HG02938 (cell line): ENCODE measurements at regions not wholly inside any gene's neighbourhood (a gene's known extent, or its start where the extent isn't known, plus 50 kb on each side); places are given as distances from the start of the nearest gene placed in this dataset.

Experiments used
- ATAC-seq: cut with Tn5 transposase; IDR thresholded peaks from one replicate; pipeline ENCODE4 v1.9.1; 2021; ENCODE audit warnings: mild to moderate bottlenecking, moderate library complexity; ENCODE audit not compliant: unreplicated experiment

GRCh38 chr2:176665086-176665485 lies 395.8 kb downstream of the MTX2 start:
- no peak for ATAC-seq

DNA sequence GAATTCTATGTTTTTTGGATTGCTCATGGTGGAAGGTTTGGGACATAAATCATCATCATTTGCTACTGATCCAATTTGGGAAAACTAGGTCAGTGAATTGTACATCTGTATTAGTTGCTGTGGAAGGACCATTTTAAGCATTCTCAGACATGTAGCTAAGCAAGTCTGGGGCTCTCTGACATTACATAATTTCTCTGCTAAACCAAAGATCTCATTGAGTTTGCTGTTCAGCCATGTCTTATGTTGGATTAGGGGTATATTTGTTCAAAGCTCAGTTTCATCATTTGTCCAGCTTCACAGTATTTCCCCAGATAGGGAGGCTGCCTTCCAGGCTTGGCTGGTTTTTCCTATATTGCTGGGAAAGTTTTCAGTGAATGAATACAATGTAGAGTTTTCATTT lies 399.7 kb downstream of the MTX2 start:
- ATAC-seq: no peak

GRCh38 chr2:176669398-176670174 lies 400.3 kb downstream of the MTX2 start:
- peak; percentile 66 for ATAC-seq

DNA sequence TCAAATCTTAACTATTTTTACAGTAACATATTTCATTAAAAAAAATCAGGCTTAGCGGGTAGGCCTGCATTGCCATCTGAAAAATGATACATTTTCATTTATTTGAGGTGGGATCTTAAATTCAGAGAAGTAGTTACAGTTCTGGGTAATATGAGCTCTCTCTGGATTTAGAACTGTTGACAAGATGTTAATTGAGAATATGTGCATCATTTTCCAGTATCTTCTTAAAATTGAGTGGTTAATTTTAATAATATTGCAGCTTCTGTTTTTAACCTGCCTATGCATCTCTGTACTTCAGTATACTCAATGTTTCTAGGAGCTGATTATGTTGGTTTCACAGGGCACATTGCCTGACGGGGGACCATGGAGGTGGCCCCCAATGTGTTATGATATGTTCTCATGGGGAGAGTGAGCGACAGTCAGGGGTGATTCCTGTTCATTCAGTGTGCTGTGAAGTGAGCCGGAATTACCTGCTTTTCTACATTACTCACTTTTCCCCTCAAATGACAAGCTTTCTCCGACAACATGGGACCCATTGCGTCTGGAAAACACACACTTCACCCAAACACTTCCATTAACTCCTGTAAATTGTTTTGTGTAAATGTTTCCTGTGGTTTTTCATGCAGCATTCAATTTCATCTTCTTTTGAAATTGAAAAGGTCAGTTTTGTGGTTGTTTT lies 406.2 kb downstream of the MTX2 start:
- ATAC-seq: no peak

DNA sequence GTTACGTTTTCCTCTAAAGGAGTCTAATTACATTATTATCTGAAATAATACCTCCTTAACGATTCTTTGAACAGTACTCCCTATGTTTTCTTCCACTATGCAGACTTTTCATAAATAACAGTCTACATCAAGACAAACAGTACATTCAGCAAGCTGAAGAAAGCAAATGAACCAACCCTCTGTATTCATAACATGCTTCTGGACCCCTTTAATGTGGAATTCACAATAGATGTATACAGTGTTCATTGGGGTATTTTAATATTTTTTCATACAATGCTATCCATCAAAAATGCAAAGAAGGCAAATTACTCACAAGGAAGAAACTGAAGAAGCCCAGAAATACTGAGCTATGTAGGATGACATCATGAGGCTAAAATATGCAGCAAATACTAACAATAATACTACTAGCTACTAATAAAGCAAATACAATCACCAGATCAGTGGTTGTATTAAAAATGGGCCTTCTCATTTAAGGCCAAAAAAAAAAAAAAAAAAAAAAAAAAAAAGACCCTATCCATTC lies 408.6 kb downstream of the MTX2 start:
- ATAC-seq: no peak

DNA sequence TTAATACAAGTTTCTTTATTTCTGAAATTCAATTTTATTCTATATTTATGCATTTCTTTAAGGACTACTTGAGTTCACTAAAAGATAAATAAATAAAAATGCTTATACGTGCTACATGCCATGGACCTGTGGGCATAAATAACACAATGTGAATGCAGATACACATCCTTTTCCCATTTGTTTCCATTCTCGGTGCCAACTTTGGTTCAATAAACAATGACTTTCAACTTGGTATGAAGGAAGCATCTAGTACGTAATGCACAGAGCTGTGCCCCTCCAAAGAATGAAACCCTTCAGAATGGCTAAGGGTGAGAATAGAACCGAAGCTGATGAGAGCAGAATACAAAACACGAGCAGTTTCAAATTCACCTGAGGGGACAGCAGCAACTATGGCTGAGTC lies 409.3 kb downstream of the MTX2 start:
- ATAC-seq: no peak

- no peak for ATAC-seq
Measured at GRCh38 chr2:176679061-176679669, 409.9 kb downstream of the MTX2 start.

- no peak for ATAC-seq
Measured at GRCh38 chr2:176680916-176681516, 411.8 kb downstream of the MTX2 start.

- no peak for ATAC-seq
Measured at GRCh38 chr2:176681584-176682115, 412.4 kb downstream of the MTX2 start.

GRCh38 chr2:176682278-176682677 lies 413.0 kb downstream of the MTX2 start:
- ATAC-seq: no peak

DNA sequence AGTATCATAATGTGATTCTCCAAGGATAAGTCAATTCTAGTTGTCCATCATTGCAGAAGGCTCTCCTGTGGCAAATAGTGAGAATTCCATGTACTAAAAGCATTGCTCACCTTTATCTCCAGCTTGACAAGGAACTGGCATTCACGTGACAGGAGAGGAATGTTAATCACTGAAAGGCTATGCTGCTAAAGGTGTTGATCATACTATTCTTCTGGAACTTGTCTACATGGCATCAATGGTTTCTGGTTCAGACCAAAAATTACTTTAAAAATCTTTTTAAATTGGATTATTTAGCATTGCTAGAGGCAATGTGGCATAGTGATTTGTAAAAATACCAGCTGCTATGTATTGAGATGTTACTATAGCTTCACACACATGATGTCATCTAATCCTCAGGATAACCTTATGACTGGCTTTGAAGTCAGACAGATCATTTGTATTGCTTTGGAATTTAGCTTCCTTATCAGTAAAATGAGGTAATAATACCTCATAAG lies 414.4 kb downstream of the MTX2 start:
- no peak for ATAC-seq

- no peak for ATAC-seq
Measured at GRCh38 chr2:176685908-176686307, 416.7 kb downstream of the MTX2 start.

GRCh38 chr2:176686328-176686727 lies 417.1 kb downstream of the MTX2 start:
- ATAC-seq: no peak

DNA sequence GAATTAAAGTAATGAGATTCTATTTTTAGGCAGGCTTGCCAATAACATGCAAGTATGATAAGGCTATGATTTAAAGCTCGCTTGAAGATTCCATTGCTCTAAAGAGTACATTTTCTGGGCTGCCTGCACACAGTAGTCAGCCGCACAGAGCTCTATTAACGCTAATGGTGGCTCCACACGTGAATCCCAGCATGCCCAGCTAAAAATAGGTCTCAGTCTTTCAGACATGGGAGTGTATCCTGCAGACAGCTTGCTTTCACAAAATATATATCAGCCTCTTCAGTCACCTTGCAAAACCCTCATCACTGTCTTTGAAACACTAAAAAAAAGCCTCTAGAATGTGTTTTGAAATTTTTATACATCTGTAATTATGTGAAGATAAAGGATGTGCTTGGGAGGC lies 418.1 kb downstream of the MTX2 start:
- ATAC-seq: no peak

- no peak for ATAC-seq
Measured at GRCh38 chr2:176687944-176688343, 418.7 kb downstream of the MTX2 start.

- no peak for ATAC-seq
Measured at GRCh38 chr2:176689711-176690110, 420.5 kb downstream of the MTX2 start.

GRCh38 chr2:176691471-176691870 lies 422.2 kb downstream of the MTX2 start:
- ATAC-seq: no peak

DNA sequence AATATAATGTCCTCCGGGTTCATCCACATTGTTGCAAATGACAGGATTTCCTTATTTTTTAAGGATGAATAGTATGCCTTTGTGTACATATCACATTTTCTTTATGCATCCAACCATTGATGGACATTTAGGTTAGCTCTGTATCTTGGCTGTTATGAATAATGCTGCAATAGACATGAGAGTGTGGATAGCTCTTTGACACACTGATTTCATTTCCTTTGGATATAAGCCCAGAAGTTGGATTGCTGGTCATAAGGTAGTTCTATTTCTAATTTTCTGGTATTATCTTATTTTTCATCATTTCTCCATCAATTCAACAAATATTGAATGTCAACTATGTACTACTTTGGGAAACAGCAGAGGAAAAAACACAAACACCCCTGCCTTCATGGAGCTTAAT lies 423.3 kb downstream of the MTX2 start:
- no peak for ATAC-seq

GRCh38 chr2:176699098-176699497 lies 429.9 kb downstream of the MTX2 start:
- ATAC-seq: no peak

GRCh38 chr2:176699644-176700043 lies 430.4 kb downstream of the MTX2 start:
- ATAC-seq: no peak

DNA sequence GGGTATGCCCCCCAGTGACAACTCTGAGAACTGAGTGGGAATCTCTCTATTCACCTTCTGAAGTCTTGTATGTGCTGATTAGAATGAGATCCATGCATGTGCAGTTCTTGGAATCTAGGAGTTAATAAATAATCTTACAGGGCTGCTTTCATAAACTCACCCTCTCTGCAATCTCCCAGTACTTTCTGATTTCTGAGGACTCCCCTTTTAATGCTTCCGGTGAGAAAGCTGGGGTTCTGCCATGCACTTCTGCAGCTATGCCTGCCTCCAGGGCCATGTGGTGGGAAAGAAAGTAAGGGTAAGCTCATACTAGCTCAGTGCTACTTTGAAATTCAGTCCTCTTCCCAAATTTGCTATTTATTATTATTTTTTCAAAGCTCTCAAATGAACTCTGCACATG lies 432.9 kb downstream of the MTX2 start:
- ATAC-seq: no peak
